GM13977 (cell line): ENCODE measurements at regions not wholly inside any gene's neighbourhood (a gene's known extent, or its start where the extent isn't known, plus 50 kb on each side); places are given as distances from the start of the nearest gene placed in this dataset.
"Not testable (repeated sequence)": the region's sequence is repeated elsewhere in the genome, so short reads cannot be mapped to it uniquely, and the experiment has no call there.

Experiments used
- DNase-seq: peaks from one replicate; pipeline ENCODE4 v3.0.0; 2012; ENCODE audit warnings: low spot score
- in situ Hi-C: fragments of 300-500 bp; cut with MboI; formaldehyde crosslinking; loops from one replicate; pipeline ENCODE4 v1.12.0; 2022; ENCODE audit warnings: low sequenced_read_pairs, low pct_unique_long_range_greater_than_20kb, mixed read lengths, inconsistent platforms; ENCODE audit not compliant: unreplicated experiment
- TF ChIP-seq, protein P1 (sequence below): IDR thresholded peaks from 2 replicates; pipeline ENCODE4 v1.5.1; 2012; ENCODE audit warnings: mild to moderate bottlenecking, control low read depth; ENCODE audit not compliant: insufficient read depth; ENCODE audit errors: extremely low read depth, missing control alignments

- no peak for DNase-seq
- TF ChIP-seq, protein P1, sequence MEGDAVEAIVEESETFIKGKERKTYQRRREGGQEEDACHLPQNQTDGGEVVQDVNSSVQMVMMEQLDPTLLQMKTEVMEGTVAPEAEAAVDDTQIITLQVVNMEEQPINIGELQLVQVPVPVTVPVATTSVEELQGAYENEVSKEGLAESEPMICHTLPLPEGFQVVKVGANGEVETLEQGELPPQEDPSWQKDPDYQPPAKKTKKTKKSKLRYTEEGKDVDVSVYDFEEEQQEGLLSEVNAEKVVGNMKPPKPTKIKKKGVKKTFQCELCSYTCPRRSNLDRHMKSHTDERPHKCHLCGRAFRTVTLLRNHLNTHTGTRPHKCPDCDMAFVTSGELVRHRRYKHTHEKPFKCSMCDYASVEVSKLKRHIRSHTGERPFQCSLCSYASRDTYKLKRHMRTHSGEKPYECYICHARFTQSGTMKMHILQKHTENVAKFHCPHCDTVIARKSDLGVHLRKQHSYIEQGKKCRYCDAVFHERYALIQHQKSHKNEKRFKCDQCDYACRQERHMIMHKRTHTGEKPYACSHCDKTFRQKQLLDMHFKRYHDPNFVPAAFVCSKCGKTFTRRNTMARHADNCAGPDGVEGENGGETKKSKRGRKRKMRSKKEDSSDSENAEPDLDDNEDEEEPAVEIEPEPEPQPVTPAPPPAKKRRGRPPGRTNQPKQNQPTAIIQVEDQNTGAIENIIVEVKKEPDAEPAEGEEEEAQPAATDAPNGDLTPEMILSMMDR, result peak; percentile 20
- in situ Hi-C loops, result no loop called here
Observed at GRCh38 chr4:26055855-26056254, 141.8 kb downstream of the SMIM20 start.

- no peak for DNase-seq
- in situ Hi-C loops, result no loop called here
- TF ChIP-seq, protein P1, result no peak
Observed at GRCh38 chr4:26056406-26056805, 142.4 kb downstream of the SMIM20 start.

- in situ Hi-C loops, DNase-seq: not testable (repeated sequence)
Observed at GRCh38 chr4:26057839-26058238, 143.8 kb downstream of the SMIM20 start.

GRCh38 chr4:26058537-26058936 is 144.5 kb downstream of the SMIM20 start:
- TF ChIP-seq, protein P1, result no peak
- in situ Hi-C loops, result no loop called here
- DNase-seq, result peak; percentile 17

DNA sequence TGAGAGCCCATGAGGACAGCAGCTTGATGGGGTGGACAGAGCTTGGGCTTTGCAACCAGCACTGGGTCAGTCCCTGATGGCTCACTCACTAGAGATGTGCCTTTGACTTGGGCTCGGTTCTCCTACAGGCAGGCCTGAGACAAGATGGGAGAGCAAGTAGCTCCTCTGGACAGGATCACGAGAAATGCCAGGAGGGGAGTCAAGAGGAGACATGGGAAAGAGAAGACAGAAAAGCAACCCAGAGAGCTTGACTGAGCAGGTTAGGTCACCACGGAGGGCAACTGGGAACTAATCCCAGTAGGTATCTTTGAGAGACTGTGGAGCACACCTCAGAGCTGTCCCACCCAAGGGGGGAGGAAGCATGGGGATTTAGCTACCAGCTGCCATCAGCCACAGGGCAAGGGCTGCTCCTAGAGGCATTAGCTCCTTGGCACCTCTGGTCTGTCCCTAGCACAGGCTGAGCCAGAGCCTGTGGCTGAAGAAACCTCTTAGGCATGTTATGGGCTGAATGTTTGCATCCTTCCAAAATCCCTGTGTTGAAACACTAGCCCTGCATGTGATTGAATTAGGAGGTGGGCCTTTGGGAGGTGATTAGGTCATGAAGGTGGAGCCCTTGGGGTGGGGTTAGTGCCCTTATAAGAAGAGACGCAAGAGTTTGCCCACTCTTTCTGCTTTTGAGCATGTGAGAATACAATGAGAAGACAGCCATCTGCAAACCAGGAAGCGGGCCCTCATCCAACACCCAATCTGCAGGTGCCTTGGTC is 145.6 kb downstream of the SMIM20 start:
- DNase-seq, result no peak
- in situ Hi-C loops, result loop anchor here (10.0 kb wide), 2 partner anchors 265 to 345 kb away; partner anchors contain the start of gene RBPJ
- TF ChIP-seq, protein P1, result no peak

DNA sequence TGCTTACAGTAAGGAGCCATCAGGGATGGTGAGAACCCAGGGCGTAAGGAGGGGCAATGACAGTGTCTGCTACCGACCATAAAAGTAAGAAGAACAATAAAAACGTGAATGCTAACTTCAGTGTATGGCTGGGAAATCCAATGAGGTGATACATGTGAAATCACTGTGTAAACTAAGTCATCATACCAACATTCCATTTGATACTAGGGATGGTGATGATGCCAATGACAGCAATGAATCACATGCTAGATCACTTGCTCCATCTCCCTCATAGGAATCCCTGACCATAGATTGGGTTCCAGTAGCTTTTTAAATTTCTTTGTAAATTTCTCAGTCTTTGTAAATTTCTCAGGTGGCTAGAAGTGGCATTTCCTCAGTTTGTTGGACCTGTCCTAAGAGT is 146.3 kb downstream of the SMIM20 start:
- in situ Hi-C loops, result loop anchor here (10.0 kb wide), 2 partner anchors 265 to 345 kb away; partner anchors contain the start of gene RBPJ
- TF ChIP-seq, protein P1, result no peak
- no peak for DNase-seq

DNA sequence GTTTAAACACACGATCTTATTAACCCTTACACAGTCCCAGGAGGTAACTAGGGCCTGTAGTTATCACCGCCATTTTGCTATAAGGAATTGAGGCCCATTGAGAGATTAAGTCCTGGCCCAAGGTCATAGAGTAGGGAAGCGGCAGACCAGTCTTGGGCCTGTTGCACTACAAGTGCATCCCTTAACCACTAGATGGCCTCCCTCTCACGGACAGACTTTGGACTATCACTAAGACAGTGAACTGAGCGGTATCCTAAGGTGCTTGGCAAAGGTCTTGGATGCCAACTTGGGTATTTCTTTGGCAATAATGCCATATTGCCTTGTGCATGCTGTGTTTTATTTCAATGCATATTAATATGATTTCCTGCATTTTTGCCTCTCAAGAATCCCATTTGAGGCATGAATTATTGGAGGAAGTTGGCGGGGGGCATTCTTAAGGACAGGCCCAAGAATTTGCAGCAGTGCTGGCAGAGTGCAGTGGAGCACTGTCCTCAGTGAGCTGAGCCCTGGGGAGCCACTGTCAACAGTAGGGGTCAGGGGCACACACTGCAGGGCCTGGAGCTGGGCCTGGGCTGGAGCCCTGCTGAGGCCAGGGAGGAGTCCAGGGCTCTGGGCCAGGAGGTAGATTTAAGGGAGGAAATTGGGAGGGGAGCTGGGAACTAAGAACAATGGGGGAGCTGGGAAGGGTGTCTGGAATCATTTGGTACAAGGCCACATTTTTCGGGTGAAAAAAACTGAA is 147.4 kb downstream of the SMIM20 start:
- TF ChIP-seq, protein P1, result peak; percentile 84
- in situ Hi-C loops, result loop anchor here (10.0 kb wide), 2 partner anchors 263 to 343 kb away; partner anchors contain the start of gene RBPJ
- DNase-seq, result peak; percentile 67
